ENCODE measurements at regions not wholly inside any gene's neighbourhood (a gene's known extent, or its start where the extent isn't known, plus 50 kb on each side); places are given as distances from the start of the nearest gene placed in this dataset.

- no peaks in the 10 kb centered on the region for H3F3A ChIP-seq (ENCODE audit: low read depth)
- no peak for DNase-seq (ENCODE audit: low spot score)
- H3K4me3 ChIP-seq: no peak overlapping the region
- no peak overlapping the region for H3K4me2 ChIP-seq
- no peak overlapping the region for H3K4me3 Mint-ChIP-seq
- H3K9ac ChIP-seq: no peak overlapping the region
- no peaks in the 10 kb centered on the region for H3K36me3 Mint-ChIP-seq
- H3K36me3 ChIP-seq: no peaks in the 10 kb centered on the region
- H3K79me2 ChIP-seq (ENCODE audit: low read depth): no peaks in the 10 kb centered on the region
- no peaks in the 10 kb centered on the region for H3K9me3 Mint-ChIP-seq
- H3K27ac Mint-ChIP-seq: no peak overlapping the region
- H3K4me1 ChIP-seq: peaks cover 24% of the 10 kb centered on the region
- no peak overlapping the region for H3K27ac ChIP-seq
- TF ChIP-seq CTCF (IDR thresholded peaks at IDR 0.05) (no peak), EZH2 (IDR thresholded peaks at IDR 0.05) (no peak), EZH2phosphoT487 (IDR thresholded peaks at IDR 0.05) (no peak)
- H3K4me1 Mint-ChIP-seq: peaks cover 30% of the 10 kb centered on the region
- H2AFZ ChIP-seq (replicated peaks): no peak overlapping the region
- H4K20me1 ChIP-seq (ENCODE audit: low read depth): no peaks in the 10 kb centered on the region
- H3K27me3 ChIP-seq: peaks cover 71% of the 10 kb centered on the region
- no peaks in the 10 kb centered on the region for H3K9me3 ChIP-seq (ENCODE audit: low read depth)
- peaks cover 59% of the 10 kb centered on the region for H3K27me3 Mint-ChIP-seq (ENCODE audit: insufficient read depth, low read depth)
Observed at GRCh38 chr16:86297391-86297790, 212.9 kb upstream of the FOXF1 start.

- Histone ChIP-seq H3K4me1 (peaks cover 24% of the 10 kb centered on the region), H3K27me3 (peaks cover 63% of the 10 kb centered on the region), H3K9ac (no peak overlapping the region), H3K4me2 (no peak overlapping the region), H3K79me2 (ENCODE audit: low read depth) (no peaks in the 10 kb centered on the region), H3K36me3 (no peaks in the 10 kb centered on the region), H3K27ac (no peak overlapping the region), H2AFZ (replicated peaks) (no peak overlapping the region), H4K20me1 (ENCODE audit: low read depth) (no peaks in the 10 kb centered on the region), H3F3A (ENCODE audit: low read depth) (no peaks in the 10 kb centered on the region), H3K9me3 (ENCODE audit: low read depth) (no peaks in the 10 kb centered on the region), H3K4me3 (no peak overlapping the region)
- Mint-ChIP-seq H3K4me3 (no peak overlapping the region), H3K36me3 (no peaks in the 10 kb centered on the region), H3K27me3 (ENCODE audit: insufficient read depth, low read depth) (peaks cover 56% of the 10 kb centered on the region), H3K4me1 (peaks cover 30% of the 10 kb centered on the region), H3K27ac (no peak overlapping the region), H3K9me3 (no peaks in the 10 kb centered on the region)
- TF ChIP-seq EZH2phosphoT487 (IDR thresholded peaks at IDR 0.05) (no peak), CTCF (IDR thresholded peaks at IDR 0.05) (no peak), EZH2 (IDR thresholded peaks at IDR 0.05) (no peak)
- peak; percentile 7 for DNase-seq (ENCODE audit: low spot score)
Observed at GRCh38 chr16:86297866-86298757, 212.2 kb upstream of the FOXF1 start.

- no peak for TF ChIP-seq EZH2 (IDR thresholded peaks at IDR 0.05)
- peaks cover 24% of the 10 kb centered on the region for H3K4me1 ChIP-seq
- H3F3A ChIP-seq (ENCODE audit: low read depth): no peaks in the 10 kb centered on the region
- Mint-ChIP-seq H3K4me3 (no peak overlapping the region), H3K4me1 (peaks cover 30% of the 10 kb centered on the region), H3K27me3 (ENCODE audit: insufficient read depth, low read depth) (peaks cover 56% of the 10 kb centered on the region), H3K27ac (no peak overlapping the region), H3K36me3 (no peaks in the 10 kb centered on the region), H3K9me3 (no peaks in the 10 kb centered on the region)
- no peaks in the 10 kb centered on the region for H4K20me1 ChIP-seq (ENCODE audit: low read depth)
- DNase-seq (ENCODE audit: low spot score): no peak
- no peak overlapping the region for H2AFZ ChIP-seq (replicated peaks)
- H3K27me3 ChIP-seq: peaks cover 57% of the 10 kb centered on the region
- H3K9ac ChIP-seq: no peak overlapping the region
- H3K9me3 ChIP-seq (ENCODE audit: low read depth): no peaks in the 10 kb centered on the region
- no peak overlapping the region for H3K27ac ChIP-seq
- no peak overlapping the region for H3K4me3 ChIP-seq
- no peaks in the 10 kb centered on the region for H3K36me3 ChIP-seq
- no peaks in the 10 kb centered on the region for H3K79me2 ChIP-seq (ENCODE audit: low read depth)
- H3K4me2 ChIP-seq: no peak overlapping the region
Observed at GRCh38 chr16:86298758-86299134, 211.6 kb upstream of the FOXF1 start.

Data from neural progenitor cell (in vitro differentiated cells).